Activated CD4-positive, alpha-beta T cell treated with anti-CD3 and anti-CD28 coated beads, Interleukin-2, amount 50 U/mL, for 16 hours (primary cell): ENCODE measurements at regions not wholly inside any gene's neighbourhood (a gene's known extent, or its start where the extent isn't known, plus 50 kb on each side); places are given as distances from the start of the nearest gene placed in this dataset.
A peak's percentile ranks its signal among the peaks of the same experiment; 100 is the strongest.
"Not testable (repeated sequence)": the region's sequence is repeated elsewhere in the genome, so short reads cannot be mapped to it uniquely, and the experiment has no call there.

Experiments used
- DNase-seq: peaks from one replicate; pipeline ENCODE4 v3.0.0-alpha.2; 2020

- DNase-seq = no peak
These were observed 89.8 kb upstream of the CCDC71L start for GRCh38 chr7:106750773-106751172.

- no peak for DNase-seq
These were observed 91.4 kb upstream of the CCDC71L start for GRCh38 chr7:106752367-106752766.

- DNase-seq = not testable (repeated sequence)
These were observed 94.1 kb upstream of the CCDC71L start for GRCh38 chr7:106755024-106755423.

DNA sequence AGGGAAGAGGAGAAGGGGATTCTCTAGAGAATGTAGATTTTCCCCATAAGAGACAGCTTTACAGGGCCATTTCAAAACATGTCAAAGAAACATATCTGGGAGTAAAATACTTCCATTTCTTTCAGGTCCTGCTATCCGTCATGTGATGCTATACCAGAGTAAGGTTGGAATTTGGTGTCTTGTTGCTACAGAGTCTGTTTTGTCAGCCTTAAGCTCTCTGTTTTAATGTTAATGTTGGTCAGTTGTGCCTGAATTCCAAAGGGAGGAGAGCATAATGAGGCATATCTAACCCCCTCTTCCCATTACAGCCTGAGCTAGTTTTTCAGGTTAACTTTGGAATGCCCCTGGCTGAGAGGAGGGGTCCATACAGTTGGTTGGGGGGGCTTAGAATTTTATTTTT lies 94.7 kb upstream of the CCDC71L start:
- DNase-seq = no peak

- no peak for DNase-seq
These were observed 95.1 kb upstream of the CCDC71L start for GRCh38 chr7:106756071-106756470.

GRCh38 chr7:106756884-106757283 lies 95.9 kb upstream of the CCDC71L start:
- no peak for DNase-seq

- no peak for DNase-seq
These were observed 96.9 kb upstream of the CCDC71L start for GRCh38 chr7:106757846-106758245.

DNA sequence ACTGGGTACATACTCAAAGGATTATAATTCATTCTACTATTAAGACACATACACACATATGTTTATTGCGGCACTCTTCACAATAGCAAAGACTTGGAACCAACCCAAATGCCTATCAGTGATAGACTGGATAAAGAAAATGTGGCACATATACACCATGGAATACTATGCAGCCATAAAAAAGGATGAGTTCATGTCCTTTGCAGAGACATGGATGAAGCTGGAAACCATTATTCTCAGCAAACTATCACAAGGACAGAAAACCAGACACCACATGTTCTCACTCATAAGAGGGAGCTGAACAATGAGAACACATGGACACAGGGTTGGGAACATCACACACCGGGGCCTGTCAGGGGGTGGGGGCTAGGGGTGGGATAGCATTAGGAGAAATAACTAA lies 101.9 kb upstream of the CCDC71L start:
- DNase-seq = not testable (repeated sequence)

DNA sequence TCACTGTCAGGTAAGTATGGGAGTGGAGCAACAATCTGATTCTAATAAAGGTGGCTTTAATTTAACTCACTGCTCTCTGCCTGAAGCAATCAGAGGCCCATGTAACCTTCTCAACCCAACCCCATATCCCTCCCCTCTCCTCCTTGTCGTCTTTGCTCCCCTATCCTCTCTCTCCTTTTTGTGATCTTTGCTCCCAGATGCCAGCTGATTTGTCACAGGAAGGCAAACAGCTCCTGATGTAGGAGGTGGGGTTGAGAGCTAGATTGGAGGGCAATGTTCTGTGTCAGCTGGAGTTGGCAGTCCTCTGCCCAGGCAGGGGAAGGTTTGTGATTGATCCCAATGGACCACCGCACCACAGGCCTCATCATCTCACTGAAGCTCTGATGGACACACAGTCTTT lies 101.4 kb upstream of the PIK3CG start:
- no peak for DNase-seq

GRCh38 chr7:106765727-106766355 lies 99.2 kb upstream of the PIK3CG start:
- DNase-seq = no peak

GRCh38 chr7:106766551-106766950 lies 98.5 kb upstream of the PIK3CG start:
- no peak for DNase-seq

GRCh38 chr7:106767078-106767477 lies 98.0 kb upstream of the PIK3CG start:
- DNase-seq = no peak

DNA sequence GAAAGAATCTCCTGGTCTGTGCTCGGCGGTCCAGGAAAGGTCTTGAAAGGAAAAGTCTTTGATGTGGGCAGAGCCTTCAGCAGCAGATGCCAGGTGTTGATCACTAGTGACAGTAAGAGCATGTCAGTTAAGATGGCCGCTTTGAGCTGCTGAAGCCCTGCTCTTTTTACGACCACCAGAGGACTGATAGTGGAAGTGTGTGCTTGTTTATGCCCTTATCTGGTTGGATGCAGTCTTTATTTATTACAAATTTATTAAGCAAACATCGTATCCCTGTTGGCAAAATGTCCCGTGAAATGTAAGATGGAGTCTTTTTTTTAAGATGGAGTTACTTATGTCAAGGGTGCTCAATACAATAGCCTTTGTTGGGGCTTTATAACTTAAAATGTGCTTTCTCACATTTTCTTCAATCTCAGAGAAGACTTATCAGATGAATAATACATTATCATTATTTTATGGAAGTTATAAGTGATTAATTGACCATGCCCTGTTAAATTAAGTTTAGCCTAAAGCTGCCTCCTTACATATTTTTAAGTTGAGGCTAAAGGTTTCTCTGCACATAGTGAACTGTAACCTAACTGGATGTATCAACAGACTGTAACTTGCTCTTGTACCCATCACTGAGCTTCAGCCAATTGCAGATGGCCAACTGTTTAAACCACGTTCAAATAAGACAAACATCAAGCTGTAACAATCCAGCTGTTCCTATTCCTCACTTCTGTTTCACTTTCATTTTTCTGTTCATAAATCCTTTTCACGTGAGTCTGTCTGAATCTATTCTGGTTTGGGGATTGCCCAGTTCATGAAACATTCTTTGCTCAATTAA lies 97.4 kb upstream of the PIK3CG start:
- DNase-seq = peak; percentile 18

DNA sequence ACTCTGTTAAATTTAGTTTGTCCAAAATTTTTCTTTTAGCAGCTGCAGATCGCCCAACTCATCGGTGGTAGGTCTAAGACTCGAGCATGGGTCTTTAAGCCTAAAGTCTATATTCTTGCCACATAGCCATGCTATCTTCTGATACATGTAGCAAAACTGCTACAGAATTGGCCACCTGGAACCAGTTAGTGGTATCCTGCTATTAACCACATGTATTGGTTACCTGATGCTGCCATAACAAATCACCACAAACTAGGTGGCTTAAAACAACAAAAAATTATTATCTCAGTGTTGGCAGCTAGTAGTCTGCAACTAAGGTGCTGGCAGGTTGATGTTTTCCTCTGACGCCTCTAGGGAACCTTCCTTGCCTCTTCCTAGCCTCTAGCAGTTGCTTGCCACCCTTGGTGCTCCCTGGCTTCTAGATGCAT lies 96.7 kb upstream of the PIK3CG start:
- no peak for DNase-seq

GRCh38 chr7:106770191-106770590 lies 94.9 kb upstream of the PIK3CG start:
- no peak for DNase-seq

GRCh38 chr7:106772655-106773108 lies 92.4 kb upstream of the PIK3CG start:
- peak; percentile 41 for DNase-seq

GRCh38 chr7:106773228-106773627 lies 91.9 kb upstream of the PIK3CG start:
- no peak for DNase-seq

GRCh38 chr7:106773721-106774120 lies 91.4 kb upstream of the PIK3CG start:
- no peak for DNase-seq

DNA sequence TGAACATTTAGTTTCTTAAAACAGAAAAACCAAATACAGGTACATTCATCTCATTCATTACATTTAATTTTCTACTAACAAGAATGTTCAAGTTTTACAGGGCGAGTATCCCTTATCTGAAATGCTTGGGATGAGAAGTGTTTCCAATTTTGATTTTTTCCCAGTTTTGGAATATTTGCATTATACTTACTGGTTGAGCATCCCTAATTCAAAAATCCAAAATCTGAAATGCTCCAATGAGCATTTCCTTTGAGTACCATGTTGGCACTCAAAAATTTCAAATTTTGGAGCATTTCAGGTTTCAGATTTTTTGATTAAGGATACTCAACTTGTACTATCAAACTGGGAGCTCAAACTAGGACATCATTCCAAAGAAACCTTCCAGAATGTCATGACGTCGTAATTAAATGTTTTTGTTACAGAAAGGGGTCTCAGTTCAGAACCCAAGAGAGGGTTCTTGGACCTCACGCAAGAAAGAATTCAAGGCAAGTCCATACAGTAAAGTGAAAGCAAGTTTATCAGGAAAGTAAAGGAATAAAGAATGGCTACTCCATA lies 90.8 kb upstream of the PIK3CG start:
- DNase-seq = no peak

DNA sequence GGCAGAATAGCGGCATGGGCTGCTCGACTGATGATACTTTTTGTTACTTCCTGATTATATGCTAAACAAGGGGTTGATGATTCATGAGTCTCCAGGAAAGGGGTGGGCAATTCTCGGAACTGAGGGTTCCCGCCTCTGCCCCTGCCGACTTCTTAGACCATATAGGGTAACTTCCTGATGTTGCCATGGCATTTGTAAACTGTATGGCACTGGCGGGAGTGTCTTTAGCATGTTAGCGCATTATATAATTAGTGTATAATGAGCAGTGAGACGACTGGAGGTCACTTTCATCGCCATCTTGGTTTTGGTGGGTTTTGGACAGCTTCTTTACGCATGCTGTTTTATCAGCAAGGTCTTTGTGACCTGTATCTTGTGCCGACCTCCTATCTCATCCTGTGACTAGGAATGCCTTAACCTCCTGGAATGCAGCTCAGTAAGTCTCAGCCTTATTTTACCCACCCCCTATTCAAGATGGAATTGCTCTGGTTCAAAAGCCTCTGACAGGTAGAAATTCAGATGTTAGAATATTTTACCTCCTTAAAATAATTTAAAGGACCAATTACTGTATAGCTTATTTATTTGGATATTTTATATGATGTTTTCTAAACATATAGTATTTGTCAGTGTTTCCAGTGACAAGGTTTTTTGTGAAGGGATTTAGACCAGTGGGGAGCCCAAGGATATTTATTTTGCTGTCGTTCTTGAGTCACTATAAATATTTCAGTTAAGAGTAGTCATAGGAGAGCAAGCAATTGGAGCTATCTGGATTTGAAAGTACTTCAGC lies 90.1 kb upstream of the PIK3CG start:
- no peak for DNase-seq

- DNase-seq = no peak
These were observed 89.5 kb upstream of the PIK3CG start for GRCh38 chr7:106775552-106775936.

- DNase-seq = no peak
These were observed 89.0 kb upstream of the PIK3CG start for GRCh38 chr7:106775975-106776607.
